Mesenchymal stem cell (in vitro differentiated cells and primary cell): ENCODE measurements at regions not wholly inside any gene's neighbourhood (a gene's known extent, or its start where the extent isn't known, plus 50 kb on each side); places are given as distances from the start of the nearest gene placed in this dataset.

Experiments used
- DNase-seq: peaks from one replicate; pipeline ENCODE4 v3.0.0-alpha.2; 2013
- H2AFZ ChIP-seq: one replicate; pipeline ENCODE4 v1.6.1; 2013; ENCODE audit warnings: low read depth, mild to moderate bottlenecking, control low read depth, inconsistent platforms, low read length, moderate library complexity
- H2AK5ac ChIP-seq: 2 replicates; pipeline ENCODE4 v1.6.1; 2013; ENCODE audit warnings: low read length, moderate library complexity, mild to moderate bottlenecking, inconsistent platforms; ENCODE audit not compliant: severe bottlenecking
- H2BK120ac ChIP-seq: one replicate; pipeline ENCODE4 v1.6.1; 2013; ENCODE audit warnings: low read depth, mild to moderate bottlenecking, inconsistent platforms, low read length, moderate library complexity
- H2BK12ac ChIP-seq, 2 experiments: one replicate each; pipeline ENCODE4 v1.6.1; 2013; ENCODE audit warnings: inconsistent platforms in 2 of 2, low read length in 2 of 2, mild to moderate bottlenecking in 2 of 2, moderate library complexity in 2 of 2, control low read depth in 1 of 2
- H2BK15ac ChIP-seq: one replicate; pipeline ENCODE4 v1.6.1; 2013; ENCODE audit warnings: mild to moderate bottlenecking, low read depth, inconsistent platforms; ENCODE audit not compliant: poor library complexity, severe bottlenecking
- H2BK5ac ChIP-seq: 2 replicates; pipeline ENCODE4 v1.6.1; 2013; ENCODE audit warnings: low read depth, mild to moderate bottlenecking, low read length, control low read depth, inconsistent platforms; ENCODE audit not compliant: poor library complexity, severe bottlenecking
- H3K14ac ChIP-seq, 2 experiments: one replicate each; pipeline ENCODE4 v1.6.1; 2013; ENCODE audit warnings: inconsistent platforms in 2 of 2, low read length in 2 of 2, control low read depth in 1 of 2, mild to moderate bottlenecking in 1 of 2, moderate library complexity in 1 of 2
- H3K18ac ChIP-seq, 2 experiments: one replicate each; pipeline ENCODE4 v1.6.1; 2013; ENCODE audit warnings: inconsistent platforms in 2 of 2, low read length in 2 of 2, control low read depth in 1 of 2, low read depth in 1 of 2, mild to moderate bottlenecking in 1 of 2
- H3K23ac ChIP-seq, 2 experiments: one replicate each; pipeline ENCODE4 v1.6.1; 2013; ENCODE audit warnings: inconsistent platforms in 2 of 2, low read length in 2 of 2, mild to moderate bottlenecking in 2 of 2, moderate library complexity in 2 of 2, control low read depth in 1 of 2
- H3K27ac ChIP-seq: 2 replicates; pipeline ENCODE4 v1.5.1; 2013; ENCODE audit warnings: mild to moderate bottlenecking, moderate library complexity, low read length, control low read depth, inconsistent platforms; ENCODE audit not compliant: poor library complexity, severe bottlenecking
- H3K27me3 ChIP-seq, 2 experiments: 2 replicates each; pipeline versions ENCODE4 v1.6.1 to v1.7.0; 2013; ENCODE audit warnings: low read length in 2 of 2, mild to moderate bottlenecking in 2 of 2, moderate library complexity in 2 of 2, control low read depth in 1 of 2, inconsistent platforms in 1 of 2; ENCODE audit not compliant: control insufficient read depth in 1 of 2, insufficient read depth in 1 of 2
- H3K36me3 ChIP-seq, 2 experiments: 2 replicates each; pipeline versions ENCODE4 v1.6.1 to v1.7.0; 2013; ENCODE audit warnings: low read length in 2 of 2, control low read depth in 1 of 2, inconsistent platforms in 1 of 2, low read depth in 1 of 2, mild to moderate bottlenecking in 1 of 2; ENCODE audit not compliant: insufficient read depth in 2 of 2, control insufficient read depth in 1 of 2
- H3K4ac ChIP-seq, 2 experiments: one replicate each; pipeline ENCODE4 v1.6.1; 2013; ENCODE audit warnings: inconsistent platforms in 2 of 2, low read length in 2 of 2, mild to moderate bottlenecking in 2 of 2, moderate library complexity in 2 of 2, control low read depth in 1 of 2, low read depth in 1 of 2
- H3K4me1 ChIP-seq: 2 replicates; pipeline ENCODE4 v1.6.1; 2013; ENCODE audit warnings: low read depth, low read length, control low read depth; ENCODE audit not compliant: control insufficient read depth, insufficient read depth
- H3K4me2 ChIP-seq: 2 replicates; pipeline ENCODE4 v1.6.1; 2013; ENCODE audit warnings: low read length, mild to moderate bottlenecking, inconsistent platforms; ENCODE audit not compliant: poor library complexity, severe bottlenecking
- H3K4me3 ChIP-seq, 2 experiments: 2 replicates each; pipeline versions ENCODE4 v1.5.1 to v1.7.0; 2013; ENCODE audit warnings: low read length in 2 of 2, mild to moderate bottlenecking in 2 of 2, control low read depth in 1 of 2, low read depth in 1 of 2; ENCODE audit not compliant: insufficient read depth in 1 of 2
- H3K79me1 ChIP-seq: replicated peaks from 2 replicates; pipeline ENCODE4 v1.6.1; 2013; ENCODE audit warnings: mild to moderate bottlenecking, control low read depth, low read length, inconsistent platforms; ENCODE audit not compliant: poor library complexity, severe bottlenecking
- H3K9ac ChIP-seq: 2 replicates; pipeline ENCODE4 v1.7.0; 2013; ENCODE audit warnings: mild to moderate bottlenecking, low read length, moderate library complexity
- H3K9me3 ChIP-seq: 2 replicates; pipeline ENCODE4 v1.7.0; 2013; ENCODE audit warnings: mild to moderate bottlenecking, low read length; ENCODE audit not compliant: control insufficient read depth
- H4K8ac ChIP-seq: one replicate; pipeline ENCODE4 v1.6.1; 2013; ENCODE audit warnings: inconsistent platforms, mild to moderate bottlenecking, low read length, moderate library complexity
- H4K91ac ChIP-seq: one replicate; pipeline ENCODE4 v1.6.1; 2013; ENCODE audit warnings: mild to moderate bottlenecking, low read length, inconsistent platforms
- WGBS: methylation state at CpG from one replicate; pipeline ENCODE4 v1.1.7; 2013; ENCODE audit warnings: mixed read lengths; 5-methylcytosine and 5-hydroxymethylcytosine counted together

DNA sequence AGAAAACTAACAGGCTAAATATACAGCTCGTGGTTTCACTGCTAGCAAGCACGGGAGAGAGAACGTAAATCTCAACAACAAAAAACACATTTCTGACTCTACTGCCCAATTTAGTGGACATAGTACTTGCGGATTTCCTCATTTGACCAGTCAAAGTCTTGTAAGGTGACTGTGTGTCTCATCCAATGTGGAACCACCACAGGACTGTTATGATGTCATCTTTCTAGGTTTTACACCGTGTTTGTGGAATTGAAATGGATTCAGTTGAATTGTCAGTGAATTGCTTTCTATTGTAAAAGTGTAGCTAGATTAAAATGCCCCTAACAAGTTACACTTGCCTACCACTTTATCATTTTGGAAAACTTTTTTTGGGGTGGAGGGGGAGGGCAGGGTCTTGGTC lies 1010.8 kb downstream of the NLGN4Y start:
- WGBS, result 96% methylated on average over 4 of the region's 5 CpGs
- H3K18ac ChIP-seq, result peak overlapping the region in 1 of 2 experiments; percentile 48
- H2BK12ac ChIP-seq, result no peak overlapping the region
- H3K27me3 ChIP-seq, result no peaks in the 10 kb centered on the region
- H2AK5ac ChIP-seq, result no peak overlapping the region
- H3K9me3 ChIP-seq, result no peaks in the 10 kb centered on the region
- H2BK5ac ChIP-seq, result peak overlapping the region; percentile 79
- H3K4me3 ChIP-seq, result no peak overlapping the region
- no peak overlapping the region for H4K91ac ChIP-seq
- H2BK15ac ChIP-seq, result no peak overlapping the region
- no peaks in the 10 kb centered on the region for H3K36me3 ChIP-seq
- peaks cover 6% of the 10 kb centered on the region for H3K4me1 ChIP-seq
- H3K14ac ChIP-seq, result no peak overlapping the region
- no peak overlapping the region for H3K23ac ChIP-seq
- H4K8ac ChIP-seq, result no peak overlapping the region
- no peak overlapping the region for H3K9ac ChIP-seq
- no peak overlapping the region for H3K4ac ChIP-seq
- H2BK120ac ChIP-seq, result no peak overlapping the region
- no peaks in the 10 kb centered on the region for H3K79me1 ChIP-seq
- peak overlapping the region; percentile 87 for H3K27ac ChIP-seq
- no peak overlapping the region for H2AFZ ChIP-seq
- no peak overlapping the region for H3K4me2 ChIP-seq
- peak; percentile 4 for DNase-seq

DNA sequence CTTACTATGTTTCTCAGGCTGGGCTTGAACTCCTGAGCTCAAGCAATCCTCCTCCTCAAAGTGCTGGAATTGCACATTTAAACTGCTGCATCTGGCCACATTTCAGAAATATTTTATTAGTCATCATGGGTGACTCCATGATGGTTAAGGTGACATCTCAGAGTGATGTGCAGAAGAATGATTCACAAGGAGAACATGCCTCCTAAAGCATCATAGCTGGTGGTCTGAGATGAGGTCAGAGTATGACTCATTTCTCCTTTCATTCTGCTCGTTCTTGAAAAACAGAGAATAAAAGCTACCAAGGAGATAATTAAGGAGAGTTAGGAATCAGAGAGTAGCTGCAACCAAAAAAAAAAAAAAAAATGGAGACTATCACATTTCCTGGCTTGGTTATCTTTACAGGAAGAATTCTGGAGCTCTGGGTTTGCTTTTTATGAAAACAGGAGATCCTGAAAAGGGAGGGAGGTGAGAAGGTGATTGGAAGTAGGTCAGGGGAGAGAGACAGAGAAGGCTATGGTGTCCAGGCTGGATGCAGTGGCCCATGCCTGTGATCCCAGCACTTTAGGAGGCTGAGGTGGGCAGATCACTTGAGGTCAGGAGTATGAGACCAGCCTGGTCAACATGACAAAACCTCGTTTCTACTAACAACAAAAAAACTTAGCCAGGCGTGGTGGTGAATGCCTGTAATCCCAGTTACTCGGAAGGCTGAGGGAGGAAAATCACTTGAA lies 1011.6 kb downstream of the NLGN4Y start:
- no peak overlapping the region for H2BK120ac ChIP-seq

DNA sequence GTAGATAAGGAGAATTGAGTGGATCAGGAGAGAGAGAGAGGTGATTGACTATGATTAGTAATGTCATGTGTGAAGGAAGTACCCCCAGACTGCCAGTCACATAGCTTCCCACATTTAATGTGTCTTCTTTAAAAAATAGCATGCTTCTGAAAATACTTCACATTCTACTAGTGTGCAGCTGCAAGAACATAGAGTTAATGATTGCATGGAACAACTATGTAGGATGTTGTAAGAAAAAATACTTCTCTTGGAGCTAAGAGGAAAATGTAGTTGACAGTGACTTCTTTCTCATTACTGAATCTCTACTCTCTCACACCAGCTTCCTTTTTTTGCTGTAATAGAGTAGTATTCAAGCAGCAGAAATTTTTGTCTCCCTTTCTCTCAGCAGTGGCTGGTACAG lies 1016.2 kb downstream of the NLGN4Y start:
- Histone ChIP-seq H3K14ac (no peak overlapping the region), H3K27me3 (no peaks in the 10 kb centered on the region), H2BK12ac (no peak overlapping the region), H3K18ac (no peak overlapping the region), H4K8ac (no peak overlapping the region), H3K9ac (no peak overlapping the region), H3K4me3 (no peak overlapping the region), H3K4me1 (peaks cover 5% of the 10 kb centered on the region), H3K9me3 (no peaks in the 10 kb centered on the region), H3K27ac (peak overlapping the region; percentile 92), H3K4ac (no peak overlapping the region), H2AK5ac (no peak overlapping the region), H2BK15ac (no peak overlapping the region), H3K79me1 (no peaks in the 10 kb centered on the region), H2BK5ac (peak overlapping the region; percentile 57), H4K91ac (no peak overlapping the region), H2AFZ (no peak overlapping the region), H3K36me3 (no peaks in the 10 kb centered on the region), H3K4me2 (no peak overlapping the region), H2BK120ac (no peak overlapping the region), H3K23ac (no peak overlapping the region)
- peak; percentile 43 for DNase-seq

More for the DNA sequence above, 1011.6 kb downstream of the NLGN4Y start:
- Histone ChIP-seq H3K9ac (no peak overlapping the region), H3K18ac (no peak overlapping the region), H2BK15ac (no peak overlapping the region), H2AK5ac (no peak overlapping the region), H3K27me3 (no peaks in the 10 kb centered on the region), H3K4me1 (peaks cover 6% of the 10 kb centered on the region), H3K4ac (no peak overlapping the region), H4K8ac (no peak overlapping the region), H3K36me3 (no peaks in the 10 kb centered on the region), H3K14ac (no peak overlapping the region), H4K91ac (no peak overlapping the region), H2AFZ (no peak overlapping the region), H3K4me2 (no peak overlapping the region), H2BK5ac (peak overlapping the region; percentile 79), H3K27ac (peak overlapping the region; percentile 94), H3K4me3 (no peak overlapping the region), H3K79me1 (no peaks in the 10 kb centered on the region), H2BK12ac (no peak overlapping the region), H3K9me3 (no peaks in the 10 kb centered on the region), H3K23ac (no peak overlapping the region)
- WGBS, result 0% methylated on average over 1 of the region's 4 CpGs
- peak; percentile 91 for DNase-seq

DNA sequence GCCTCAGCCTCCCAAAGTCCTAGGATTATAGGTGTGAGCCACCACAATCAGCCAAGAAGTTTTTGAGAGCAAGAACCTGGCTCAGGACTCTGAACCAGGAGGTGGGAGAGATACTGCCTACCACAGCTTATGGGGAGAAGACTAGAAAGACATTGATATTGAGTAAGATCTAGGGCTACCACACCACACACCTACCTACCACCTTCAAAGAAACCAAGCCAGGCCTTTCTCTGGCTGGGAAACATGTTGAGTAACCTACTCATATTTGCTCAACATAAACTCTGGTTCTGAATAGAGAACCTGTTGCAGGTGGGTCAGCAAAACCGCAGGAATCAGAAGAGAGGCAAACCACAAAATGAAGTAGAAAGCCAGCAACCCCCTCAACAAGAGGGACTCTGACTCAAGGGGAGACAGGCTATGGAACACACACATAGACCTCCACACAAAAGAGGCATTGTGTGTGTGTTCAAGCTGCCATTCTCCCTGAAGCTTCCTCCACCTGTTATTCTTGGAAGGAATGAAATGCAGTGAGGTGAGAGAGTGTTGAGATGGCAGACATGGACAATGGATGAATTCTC lies 1021.9 kb downstream of the NLGN4Y start:
- Histone ChIP-seq H3K9ac (no peak overlapping the region), H3K4me1 (no peaks in the 10 kb centered on the region), H3K27me3 (no peaks in the 10 kb centered on the region), H3K23ac (no peak overlapping the region), H2BK15ac (no peak overlapping the region), H2BK12ac (no peak overlapping the region), H3K9me3 (no peaks in the 10 kb centered on the region), H2BK5ac (no peak overlapping the region), H3K27ac (no peak overlapping the region), H3K18ac (no peak overlapping the region), H3K79me1 (no peaks in the 10 kb centered on the region), H3K4ac (no peak overlapping the region), H2BK120ac (no peak overlapping the region), H2AFZ (no peak overlapping the region), H3K4me3 (no peak overlapping the region), H4K91ac (no peak overlapping the region), H3K4me2 (no peak overlapping the region), H3K14ac (no peak overlapping the region), H2AK5ac (no peak overlapping the region), H3K36me3 (no peaks in the 10 kb centered on the region), H4K8ac (no peak overlapping the region)
- WGBS, result 100% methylated on average over 1 of the region's 1 CpG
- no peak for DNase-seq
